Thoracic aorta (tissue), 2 donors: ENCODE measurements at regions not wholly inside any gene's neighbourhood (a gene's known extent, or its start where the extent isn't known, plus 50 kb on each side); places are given as distances from the start of the nearest gene placed in this dataset.

Experiments
- ATAC-seq: fragments of 150-250 bp; one replicate; pipeline ENCODE4 v1.8.0; 2017; ENCODE audit warnings: low read depth; ENCODE audit not compliant: insufficient number of reproducible peaks, low FRiP score
- DNase-seq: peaks from one replicate; pipeline ENCODE4 v3.0.0-alpha.2; 2020; ENCODE audit warnings: low spot score
- H3K27ac ChIP-seq, 2 donors: fragments of 200-600 bp; sonication (generic); 1 replicate in 1 of 2; 2 replicates in 1 of 2; pipeline ENCODE4 v1.5.1; 2016; ENCODE audit warnings: mild to moderate bottlenecking in 2 of 2, moderate library complexity in 2 of 2
- H3K27me3 ChIP-seq: fragments of 200-600 bp; sonication (generic); replicated peaks from 2 replicates; pipeline ENCODE4 v1.6.0; 2016; ENCODE audit warnings: mild to moderate bottlenecking; ENCODE audit not compliant: insufficient read depth
- H3K36me3 ChIP-seq: fragments of 200-600 bp; sonication (generic); one replicate; pipeline ENCODE4 v1.5.1; 2016
- H3K4me1 ChIP-seq, 2 donors: fragments of 200-600 bp; sonication (generic); 1 replicate in 1 of 2; 2 replicates in 1 of 2; pipeline versions ENCODE4 v1.5.1 to v1.6.0; 2016; ENCODE audit warnings: low read depth in 2 of 2, mild to moderate bottlenecking in 1 of 2; ENCODE audit not compliant: control insufficient read depth in 1 of 2
- H3K4me3 ChIP-seq: fragments of 200-600 bp; sonication (generic); 2 replicates; pipeline ENCODE4 v1.5.1; 2016; ENCODE audit warnings: mild to moderate bottlenecking
- H3K9me3 ChIP-seq: fragments of 200-600 bp; sonication (generic); 2 replicates; pipeline ENCODE4 v1.5.1; 2016
- TF ChIP-seq, protein P1 (sequence below): fragments of 200-600 bp; sonication (generic); IDR thresholded peaks from one replicate; pipeline ENCODE4 v1.5.1; 2019; ENCODE audit warnings: antibody characterized with exemption

DNA sequence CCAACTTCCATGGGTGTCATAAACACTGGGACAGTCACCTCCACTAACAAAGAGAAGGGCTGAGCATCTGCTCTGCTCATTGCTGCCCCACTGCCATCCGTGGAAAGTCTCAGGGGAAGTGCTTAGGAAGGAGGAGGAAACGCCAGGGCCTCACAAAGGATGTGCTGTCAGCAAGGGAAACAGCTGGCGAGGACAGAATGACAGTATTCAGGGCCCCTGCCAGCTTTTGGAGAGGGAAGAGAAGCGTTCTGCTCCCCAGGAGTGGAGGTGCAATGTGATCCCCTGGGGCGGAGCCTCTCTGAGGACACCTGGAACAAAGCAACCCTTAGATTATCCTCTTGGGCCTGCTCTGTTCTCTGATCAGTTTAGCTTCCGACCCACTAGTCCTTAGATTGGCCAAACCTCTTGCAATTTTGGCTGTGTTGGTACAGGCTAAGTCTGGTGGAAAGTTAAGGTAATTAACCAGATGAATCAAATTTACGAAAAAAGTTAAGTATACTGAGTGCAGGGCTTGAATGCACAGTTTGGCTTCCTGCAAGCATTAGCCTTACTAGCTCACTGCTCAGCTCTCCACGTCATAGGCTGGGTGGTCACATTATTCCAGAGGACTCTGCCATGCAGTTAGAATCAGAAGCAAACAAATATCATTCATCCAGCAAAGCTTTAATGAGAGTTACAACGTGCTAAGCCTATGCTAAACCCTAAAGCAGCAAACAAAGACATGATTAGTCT, 170.2 kb upstream of the NFIA start:
- ATAC-seq (no peak), DNase-seq (no peak)
- H3K27ac ChIP-seq = no peak overlapping the region
- no peaks in the 10 kb centered on the region for H3K4me1 ChIP-seq
- TF ChIP-seq, protein P1, sequence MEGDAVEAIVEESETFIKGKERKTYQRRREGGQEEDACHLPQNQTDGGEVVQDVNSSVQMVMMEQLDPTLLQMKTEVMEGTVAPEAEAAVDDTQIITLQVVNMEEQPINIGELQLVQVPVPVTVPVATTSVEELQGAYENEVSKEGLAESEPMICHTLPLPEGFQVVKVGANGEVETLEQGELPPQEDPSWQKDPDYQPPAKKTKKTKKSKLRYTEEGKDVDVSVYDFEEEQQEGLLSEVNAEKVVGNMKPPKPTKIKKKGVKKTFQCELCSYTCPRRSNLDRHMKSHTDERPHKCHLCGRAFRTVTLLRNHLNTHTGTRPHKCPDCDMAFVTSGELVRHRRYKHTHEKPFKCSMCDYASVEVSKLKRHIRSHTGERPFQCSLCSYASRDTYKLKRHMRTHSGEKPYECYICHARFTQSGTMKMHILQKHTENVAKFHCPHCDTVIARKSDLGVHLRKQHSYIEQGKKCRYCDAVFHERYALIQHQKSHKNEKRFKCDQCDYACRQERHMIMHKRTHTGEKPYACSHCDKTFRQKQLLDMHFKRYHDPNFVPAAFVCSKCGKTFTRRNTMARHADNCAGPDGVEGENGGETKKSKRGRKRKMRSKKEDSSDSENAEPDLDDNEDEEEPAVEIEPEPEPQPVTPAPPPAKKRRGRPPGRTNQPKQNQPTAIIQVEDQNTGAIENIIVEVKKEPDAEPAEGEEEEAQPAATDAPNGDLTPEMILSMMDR = no peak
- no peak overlapping the region for H3K4me3 ChIP-seq
- no peaks in the 10 kb centered on the region for H3K36me3 ChIP-seq
- no peaks in the 10 kb centered on the region for H3K9me3 ChIP-seq
- no peaks in the 10 kb centered on the region for H3K27me3 ChIP-seq

DNA sequence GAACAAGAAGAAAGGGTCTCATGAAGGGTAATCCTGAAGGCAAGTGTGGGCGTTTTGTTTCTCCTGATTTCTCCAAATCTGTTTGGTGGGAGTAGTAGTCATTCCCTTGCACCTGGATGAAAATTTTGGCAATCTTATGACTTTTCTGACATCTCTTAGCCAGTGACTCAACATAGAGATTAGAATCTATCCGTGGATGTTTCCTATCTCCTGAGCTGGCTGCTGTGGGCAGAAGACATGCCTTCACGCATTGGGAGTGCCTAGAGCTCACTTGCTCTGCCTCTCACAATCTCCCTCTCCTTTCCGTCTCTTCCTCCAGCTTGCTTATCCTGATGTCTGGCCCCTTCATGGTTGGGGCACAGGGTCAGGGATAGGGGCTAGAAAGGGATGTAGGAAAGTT, 174.2 kb upstream of the NFIA start:
- no peak for DNase-seq
- H3K4me3 ChIP-seq = no peak overlapping the region
- no peak for ATAC-seq
- H3K36me3 ChIP-seq = no peaks in the 10 kb centered on the region
- H3K27me3 ChIP-seq = no peaks in the 10 kb centered on the region
- no peaks in the 10 kb centered on the region for H3K9me3 ChIP-seq
- TF ChIP-seq, protein P1 = no peak
- H3K4me1 ChIP-seq = peaks cover 20 to 26% of the 10 kb centered on the region in 2 donors
- no peak overlapping the region for H3K27ac ChIP-seq

DNA sequence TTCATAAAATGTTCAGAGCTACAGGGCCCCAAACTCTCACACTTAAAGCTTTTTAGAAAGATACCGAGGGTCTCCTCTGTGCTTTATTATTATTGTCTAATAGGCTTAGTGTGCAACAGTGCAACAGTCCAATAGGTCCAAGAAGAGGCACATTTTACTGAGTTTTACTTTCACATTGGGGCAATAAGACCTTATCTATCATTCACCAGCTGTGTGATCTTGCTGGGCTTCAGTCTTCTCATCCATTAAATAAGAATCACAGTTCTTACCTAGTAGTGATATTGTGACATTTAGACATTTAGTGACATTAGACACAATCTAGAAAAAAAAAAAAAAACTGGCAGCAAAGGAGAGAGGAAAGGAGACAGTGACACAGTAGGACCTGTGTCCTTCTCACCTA, 175.8 kb upstream of the NFIA start:
- ATAC-seq (no peak), DNase-seq (no peak)
- H3K27me3 ChIP-seq = no peaks in the 10 kb centered on the region
- H3K9me3 ChIP-seq = no peaks in the 10 kb centered on the region
- H3K27ac ChIP-seq = no peak overlapping the region
- H3K36me3 ChIP-seq = no peaks in the 10 kb centered on the region
- H3K4me3 ChIP-seq = no peak overlapping the region
- peaks cover 26 to 33% of the 10 kb centered on the region in 2 donors for H3K4me1 ChIP-seq
- TF ChIP-seq, protein P1 = no peak

DNA sequence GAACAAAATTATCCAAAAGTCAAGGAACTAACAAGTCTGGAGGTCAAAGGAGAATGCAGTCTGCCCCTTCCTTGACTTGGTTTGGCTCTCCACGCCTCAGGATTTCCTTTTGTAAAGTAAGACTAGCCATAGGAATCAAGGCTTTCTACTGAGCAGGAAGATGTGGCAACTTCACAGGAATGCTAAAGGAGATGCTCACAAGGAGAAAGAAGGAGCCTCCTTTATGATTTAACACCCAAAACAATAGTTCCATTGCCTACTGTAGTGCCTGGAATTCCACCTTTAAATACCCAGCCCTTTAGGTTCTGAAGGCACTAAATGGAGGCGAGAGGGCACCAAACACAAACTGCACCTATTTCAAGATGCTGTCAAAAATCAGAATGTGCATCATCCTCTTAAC, 176.3 kb upstream of the NFIA start:
- H3K27me3 ChIP-seq = no peaks in the 10 kb centered on the region
- H3K27ac ChIP-seq = no peak overlapping the region
- ATAC-seq (no peak), DNase-seq (no peak)
- no peaks in the 10 kb centered on the region for H3K36me3 ChIP-seq
- H3K9me3 ChIP-seq = no peaks in the 10 kb centered on the region
- H3K4me3 ChIP-seq = no peak overlapping the region
- peaks cover 26 to 33% of the 10 kb centered on the region in 2 donors for H3K4me1 ChIP-seq
- TF ChIP-seq, protein P1 = no peak

DNA sequence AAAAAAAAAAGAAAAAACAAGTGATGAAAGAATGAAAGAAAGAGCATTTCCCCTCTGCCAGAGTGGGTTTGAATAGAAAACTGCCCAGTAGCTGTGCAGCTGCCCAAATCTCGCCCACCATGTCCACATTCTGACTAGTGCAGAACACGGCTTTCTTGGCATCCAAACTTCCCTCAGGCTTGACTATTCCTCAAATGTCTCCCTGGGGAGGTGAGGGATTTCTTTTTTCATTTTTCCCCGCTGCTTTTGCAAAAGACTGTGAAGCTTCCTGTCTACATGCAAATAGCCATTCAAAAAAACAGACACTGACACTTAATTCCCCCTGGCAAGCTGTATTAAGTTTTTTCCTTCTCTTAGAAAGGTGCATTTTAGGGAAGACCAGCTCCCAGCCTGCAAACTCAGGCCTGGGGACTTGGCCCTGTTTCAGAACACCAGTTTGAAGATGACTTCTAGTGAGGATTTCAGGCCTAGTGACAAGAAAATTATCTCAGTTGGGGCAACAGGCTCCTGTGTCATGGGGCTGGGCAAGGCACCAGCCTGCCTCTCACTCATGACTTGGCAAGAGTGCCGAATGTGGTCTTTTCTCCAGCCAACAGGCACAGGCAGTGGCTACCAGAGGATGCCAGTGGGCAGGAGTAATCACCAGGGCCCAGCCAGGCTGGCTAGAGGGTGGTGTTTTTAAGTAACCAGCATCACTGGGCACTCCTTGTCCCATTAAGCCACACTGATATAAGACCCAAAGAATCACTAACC, 178.1 kb upstream of the NFIA start:
- TF ChIP-seq, protein P1 = no peak
- H3K4me1 ChIP-seq = peaks cover 26 to 33% of the 10 kb centered on the region in 2 donors
- no peaks in the 10 kb centered on the region for H3K36me3 ChIP-seq
- H3K27ac ChIP-seq = peak overlapping the region; percentile 78 to 81
- ATAC-seq (peak; percentile 64), DNase-seq (peak; percentile 44)
- H3K27me3 ChIP-seq = no peaks in the 10 kb centered on the region
- no peaks in the 10 kb centered on the region for H3K9me3 ChIP-seq
- peak overlapping the region; percentile 4 for H3K4me3 ChIP-seq
